Endothelial cell of umbilical vein (primary cell): ENCODE measurements at regions not wholly inside any gene's neighbourhood (a gene's known extent, or its start where the extent isn't known, plus 50 kb on each side); places are given as distances from the start of the nearest gene placed in this dataset.

ENCODE experiments used
- CTCF ChIP-seq, 2 donors: IDR thresholded peaks; 1 replicate in 1 of 2; 2 replicates in 1 of 2; pipeline ENCODE4 v1.5.1; 2011; ENCODE audit warnings: low read length in 2 of 2, mild to moderate bottlenecking in 2 of 2, moderate library complexity in 2 of 2, control low read depth in 1 of 2, inconsistent platforms in 1 of 2, low read depth in 1 of 2; ENCODE audit not compliant: insufficient read depth in 1 of 2; ENCODE audit errors: extremely low read depth in 1 of 2
- POLR2A ChIP-seq: IDR thresholded peaks from 2 replicates; pipeline ENCODE4 v1.6.1; 2012; ENCODE audit warnings: low read depth, mild to moderate bottlenecking, control low read depth, low read length
- POLR2AphosphoS5 ChIP-seq: IDR thresholded peaks from 2 replicates; pipeline ENCODE4 v1.6.1; 2012; ENCODE audit warnings: low read depth, mild to moderate bottlenecking, control low read depth, low read length, moderate library complexity; ENCODE audit not compliant: insufficient read depth

- TF ChIP-seq POLR2AphosphoS5, result no peak
- TF ChIP-seq CTCF (IDR thresholded peaks at IDR 0.05; ENCODE audit: extremely low read depth in 1 of 2, insufficient read depth in 1 of 2, low read depth in 1 of 2, low read length in 2 of 2), result no peak
- no peak for TF ChIP-seq POLR2A
Measured at GRCh38 chr4:14809203-14809602, 193.1 kb upstream of the CPEB2 start.
